NCI-H1105 (cell line): ENCODE measurements at regions not wholly inside any gene's neighbourhood (a gene's known extent, or its start where the extent isn't known, plus 50 kb on each side); places are given as distances from the start of the nearest gene placed in this dataset.

ENCODE experiments used
- DNase-seq: peaks from one replicate; lab custom pipeline; 2025; lab: John Stamatoyannopoulos, UW

DNA sequence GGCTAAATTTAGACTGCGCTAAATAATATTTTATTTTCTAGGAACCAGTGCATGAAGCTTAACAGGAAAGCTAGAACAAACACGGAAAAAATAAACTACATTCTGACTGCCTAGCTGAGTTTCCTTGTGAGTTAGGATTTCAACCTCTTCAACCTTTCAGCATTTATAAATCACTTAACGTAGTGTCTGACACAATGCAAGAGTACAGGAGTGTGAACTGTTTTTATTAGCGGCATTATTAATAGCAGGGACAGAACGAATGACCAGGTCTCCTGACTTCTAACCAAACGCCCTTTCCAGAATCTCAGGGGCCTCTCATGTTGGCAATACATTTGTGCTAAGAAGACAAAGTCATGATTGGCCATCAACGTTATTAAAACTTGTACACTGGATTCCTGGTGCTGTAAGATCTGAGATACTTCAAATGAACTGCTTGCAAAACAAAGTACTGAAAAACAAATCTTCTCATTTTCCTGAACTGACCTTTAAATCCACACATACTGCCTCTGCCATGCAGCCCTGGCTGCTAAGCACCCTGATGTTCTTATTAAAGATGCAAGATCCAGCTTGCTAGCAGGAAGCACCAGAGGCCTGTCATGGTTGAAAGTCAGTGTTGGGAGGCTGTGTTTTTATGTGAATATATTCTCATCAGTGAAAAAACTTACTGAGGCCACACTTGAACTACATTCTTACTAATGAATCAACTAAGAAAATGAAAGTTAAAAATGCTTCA is 380.4 kb upstream of the CPEB2 start:
- no peak for DNase-seq

DNA sequence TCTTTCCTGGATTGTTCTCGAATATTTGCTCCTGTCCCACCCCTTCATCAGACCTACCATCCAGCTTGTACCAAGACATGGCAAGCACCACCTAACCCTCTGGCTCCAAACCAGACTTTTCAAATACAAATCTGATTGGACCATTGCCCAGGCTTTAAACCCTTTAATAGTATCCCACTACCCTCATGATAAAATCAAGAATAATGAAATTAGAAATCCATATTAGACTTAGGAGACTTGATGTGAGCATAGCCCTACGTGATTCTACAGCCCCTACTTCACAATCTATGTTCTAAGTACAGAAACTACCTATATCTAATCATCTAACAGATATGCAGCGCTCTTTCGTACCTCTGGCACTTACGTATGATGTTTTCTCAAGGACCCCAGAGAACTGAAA is 375.2 kb upstream of the CPEB2 start:
- no peak for DNase-seq

DNA sequence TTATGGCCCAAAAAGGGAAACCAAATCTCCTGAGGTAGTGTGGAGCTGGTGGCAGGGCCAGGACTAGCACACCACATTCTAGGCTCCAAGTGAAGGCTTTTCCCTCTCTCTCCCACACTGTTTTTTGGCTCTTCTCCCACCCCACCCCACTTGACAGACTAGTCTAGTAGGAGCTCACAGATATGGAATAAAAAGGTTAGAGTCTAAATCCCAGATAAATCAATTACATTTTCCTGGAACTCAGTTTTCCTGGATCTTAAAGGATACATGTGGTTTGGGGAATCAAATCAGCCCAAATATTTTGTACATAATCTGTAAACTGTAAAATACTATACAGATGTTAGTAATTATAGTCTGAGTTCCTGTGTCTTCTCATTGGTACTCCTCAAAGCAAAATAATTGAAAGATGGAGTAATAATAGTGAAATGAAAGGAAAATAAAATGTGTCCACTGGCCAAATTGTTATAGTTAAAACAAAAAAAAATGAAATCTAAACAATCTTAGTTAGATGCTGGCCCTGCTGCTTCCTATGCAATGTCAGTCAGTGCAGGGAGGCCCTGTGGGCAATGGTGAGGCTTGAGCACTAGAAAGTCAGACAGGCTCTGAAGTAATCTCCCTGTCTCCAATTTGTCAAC is 370.4 kb upstream of the CPEB2 start:
- no peak for DNase-seq

DNA sequence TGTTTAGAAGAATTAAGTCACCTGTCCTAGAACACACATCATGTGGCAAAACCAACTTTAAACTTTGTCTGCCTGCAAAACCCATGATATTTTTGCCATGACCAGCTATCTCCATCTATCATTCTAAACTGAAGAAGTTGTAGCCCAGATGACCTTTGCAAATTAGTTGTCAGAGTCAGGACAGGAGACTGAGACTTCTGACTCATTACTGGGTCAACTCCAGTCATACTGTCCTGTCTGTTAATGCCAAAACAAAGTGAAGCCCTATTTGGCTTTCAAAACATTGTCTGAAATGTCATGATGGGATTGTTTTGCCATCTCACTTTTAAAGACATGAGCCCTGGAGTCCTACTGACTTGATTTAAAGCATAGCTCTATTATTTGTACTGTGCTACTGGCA is 365.7 kb upstream of the CPEB2 start:
- no peak for DNase-seq

DNA sequence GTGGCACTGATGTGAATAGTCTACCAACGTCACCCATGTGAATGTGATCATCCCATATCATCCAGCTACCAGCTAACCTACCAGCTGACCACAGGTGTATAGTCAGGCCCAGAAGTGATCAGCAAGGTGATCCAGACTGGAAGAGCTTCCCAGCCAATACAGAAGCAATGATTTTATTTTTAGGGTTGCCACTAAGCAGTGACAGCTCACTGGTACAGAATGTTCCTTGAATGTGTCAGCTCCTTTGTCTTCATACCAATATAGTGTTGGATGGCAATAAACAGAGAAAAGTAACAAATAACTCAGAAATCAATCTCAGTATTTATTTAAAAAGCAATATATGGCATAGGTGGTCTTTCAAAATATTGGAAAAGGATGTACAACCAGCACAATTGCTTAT is 361.8 kb upstream of the CPEB2 start:
- DNase-seq = no peak

DNA sequence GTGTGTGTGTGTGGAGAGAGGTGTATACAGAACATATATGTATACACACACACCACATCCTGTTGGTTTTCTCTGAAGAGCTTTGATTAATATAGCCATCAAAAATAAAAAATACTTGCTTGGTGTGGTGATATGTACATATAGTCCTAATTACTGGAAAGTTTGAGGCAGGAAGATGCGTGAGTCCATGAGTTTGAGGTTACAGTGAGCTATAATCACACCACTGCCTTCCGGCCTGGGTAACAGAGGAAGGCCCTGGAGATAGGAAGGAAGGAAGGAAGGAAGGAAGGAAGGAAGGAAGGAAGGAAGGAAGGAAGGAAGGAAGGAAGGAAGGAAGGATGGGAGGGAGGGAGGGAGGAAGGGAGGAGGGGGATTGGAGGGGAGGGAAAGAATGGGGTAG is 360.4 kb upstream of the CPEB2 start:
- no peak for DNase-seq

DNA sequence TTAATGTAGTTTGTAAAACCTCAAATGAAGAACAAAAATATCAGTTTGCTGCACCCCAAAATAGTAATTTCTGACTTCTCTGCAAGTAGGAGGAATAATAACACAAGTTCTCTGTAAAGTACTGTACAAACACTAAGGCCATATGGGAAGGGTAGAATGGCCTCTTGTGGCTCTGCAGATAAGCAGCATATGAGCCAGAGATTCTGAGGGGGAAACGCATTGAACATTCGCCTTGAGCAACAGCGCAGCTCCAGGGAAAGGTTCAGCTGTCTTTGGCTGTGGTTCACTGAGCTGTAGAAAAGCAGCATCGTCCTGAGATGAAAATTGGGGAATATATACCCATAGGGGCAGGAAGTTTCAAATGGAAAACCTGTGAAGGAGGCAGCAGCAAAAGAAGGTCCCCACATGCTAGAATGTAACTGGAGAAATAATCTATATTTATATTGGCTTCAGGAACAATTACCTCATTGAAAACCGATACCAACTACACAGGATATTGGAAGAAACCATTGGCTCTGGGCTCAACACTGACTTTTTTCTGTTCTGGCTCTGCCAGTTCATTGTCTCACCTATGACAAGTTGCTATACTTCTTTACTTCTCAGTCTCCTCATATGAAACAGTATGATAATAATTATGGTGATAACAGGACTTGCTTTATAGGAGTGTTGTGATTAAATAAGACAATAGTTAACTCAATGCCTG is 357.6 kb upstream of the CPEB2 start:
- DNase-seq = no peak

DNA sequence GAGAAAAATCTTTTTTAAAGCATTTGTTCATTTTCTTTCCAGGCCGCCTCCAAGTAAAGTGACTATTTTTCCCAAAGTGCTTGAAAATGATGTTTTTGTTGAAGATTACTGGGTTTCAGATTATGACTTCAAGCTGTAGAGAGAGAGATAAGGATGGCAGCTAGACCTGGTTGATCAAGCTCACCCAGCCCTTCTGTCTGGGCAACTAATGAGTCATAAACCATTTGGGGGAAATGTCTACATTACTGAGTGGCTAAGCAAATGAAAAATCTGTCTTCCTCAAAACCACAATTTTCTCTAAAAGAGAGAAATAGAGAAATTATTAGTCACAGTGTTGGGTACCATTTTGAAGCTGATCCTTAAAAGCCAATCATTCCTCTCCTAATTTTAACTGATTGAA is 355.4 kb upstream of the CPEB2 start:
- no peak for DNase-seq

DNA sequence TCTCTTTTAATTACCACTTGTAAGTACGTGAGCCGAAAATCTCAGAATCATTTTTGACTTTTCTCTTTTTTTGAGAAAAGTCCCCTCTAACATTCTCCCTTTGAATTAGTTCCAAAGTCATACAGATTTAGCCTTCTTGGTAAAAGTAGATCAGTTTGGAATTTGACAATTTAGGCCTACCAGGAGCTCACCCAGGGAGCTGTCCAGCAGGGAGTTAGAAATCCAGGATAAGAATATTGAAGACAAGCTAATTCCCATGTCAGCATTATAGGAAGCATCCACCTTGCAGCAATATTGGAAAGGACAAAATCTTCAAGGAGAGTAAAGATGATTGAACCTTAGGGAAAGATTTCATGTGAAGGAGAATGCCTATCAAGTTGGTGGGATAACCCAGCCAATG is 352.2 kb upstream of the CPEB2 start:
- DNase-seq = no peak

DNA sequence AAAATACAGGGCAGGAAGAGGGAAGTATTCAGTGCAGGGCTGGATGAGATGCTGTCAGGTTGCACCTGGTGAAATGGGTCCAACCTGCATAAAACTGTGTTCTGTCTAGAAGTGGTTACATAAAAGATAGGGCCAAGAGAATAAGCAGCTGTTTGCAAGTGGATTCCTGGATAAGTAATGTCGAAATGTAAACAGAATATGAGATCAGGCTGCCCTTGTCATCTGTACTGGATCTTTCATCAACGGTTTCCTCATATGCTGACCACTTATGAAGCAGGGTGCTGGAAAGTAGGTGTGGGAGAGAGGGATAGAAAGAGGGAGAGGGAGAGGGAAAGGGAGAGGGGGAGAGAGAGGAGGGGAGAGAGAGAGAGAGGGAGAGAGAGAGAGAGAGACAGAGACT is 349.8 kb upstream of the CPEB2 start:
- DNase-seq = no peak

DNA sequence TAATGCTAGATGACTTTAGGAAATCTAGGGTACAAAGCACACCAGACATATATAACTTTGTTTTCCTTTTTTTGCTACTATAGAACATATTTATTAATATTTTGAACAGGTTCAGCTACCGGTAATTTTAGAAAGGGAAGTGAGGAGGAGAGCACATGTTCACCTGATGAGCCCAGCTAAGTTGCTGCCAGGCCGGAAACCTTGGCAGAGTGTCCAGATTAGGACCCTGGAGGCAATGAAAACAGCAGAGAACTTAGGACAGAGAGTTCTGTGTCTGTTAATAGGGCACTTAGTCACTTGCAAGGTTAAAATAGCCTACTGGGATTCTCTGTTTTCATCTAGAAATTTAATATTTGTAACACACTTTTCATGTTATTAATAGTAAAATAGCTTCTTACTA is 348.9 kb upstream of the CPEB2 start:
- DNase-seq = no peak

DNA sequence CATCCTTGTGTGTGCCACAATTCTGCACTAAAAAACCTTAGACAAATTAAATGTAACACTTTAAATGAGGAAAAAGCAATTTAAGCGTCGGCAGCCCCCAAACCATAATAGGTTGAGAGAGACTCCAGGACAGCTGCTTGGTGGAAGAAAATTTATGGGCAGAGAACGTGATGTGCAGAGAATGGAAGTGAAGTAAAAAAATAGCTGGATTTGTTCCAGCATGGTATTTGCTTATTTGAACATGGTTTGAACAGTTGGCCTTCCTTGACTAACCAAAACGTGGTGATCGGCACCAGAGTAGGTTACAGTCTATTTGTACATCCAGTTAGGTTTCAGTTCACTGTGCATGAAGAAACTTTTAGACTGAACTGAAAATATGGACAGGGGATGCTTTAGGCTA is 343.0 kb upstream of the CPEB2 start:
- no peak for DNase-seq

DNA sequence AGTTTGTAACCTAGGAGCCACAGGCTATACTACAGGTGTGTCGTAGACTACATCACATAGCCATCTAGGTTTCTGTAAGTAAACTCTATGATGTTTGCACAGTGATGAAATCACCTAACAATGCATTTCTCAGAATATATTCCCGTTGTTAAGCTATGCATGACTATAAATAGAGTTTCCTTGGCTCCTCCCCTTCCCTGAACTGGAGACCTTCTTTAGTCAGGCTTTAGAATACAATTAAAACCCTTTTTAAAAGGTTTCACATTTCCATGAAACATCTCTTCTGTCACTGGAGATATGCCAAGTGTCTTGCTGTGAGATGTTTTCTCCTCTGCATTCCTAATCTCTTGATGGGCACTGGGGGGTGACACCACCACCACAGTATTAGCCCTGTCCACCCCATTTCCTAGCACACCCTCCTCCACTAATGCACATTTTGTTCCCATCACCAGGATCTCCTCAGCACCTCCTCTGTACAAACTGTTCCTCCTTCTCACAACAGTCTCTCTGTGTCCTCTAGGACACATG is 334.6 kb upstream of the CPEB2 start:
- DNase-seq = no peak

DNA sequence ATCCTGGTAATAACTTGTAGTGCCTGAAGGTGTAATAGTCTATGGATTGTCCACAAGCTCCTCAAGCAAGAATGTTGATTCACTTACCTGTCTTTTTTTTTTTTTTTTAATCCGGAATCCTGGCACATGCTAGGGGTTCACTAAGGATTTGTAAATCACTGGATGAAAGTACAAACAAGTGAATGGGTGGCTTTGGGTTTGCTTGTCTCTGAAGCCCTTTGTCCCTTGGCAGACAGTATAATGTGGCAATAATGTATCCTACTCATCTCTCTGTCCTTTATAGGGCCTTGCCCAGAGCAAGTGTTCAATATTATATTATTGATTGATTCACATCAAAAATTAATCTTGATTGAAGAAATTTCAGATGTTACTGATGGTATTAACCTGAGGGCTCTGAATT is 334.0 kb upstream of the CPEB2 start:
- DNase-seq = no peak

DNA sequence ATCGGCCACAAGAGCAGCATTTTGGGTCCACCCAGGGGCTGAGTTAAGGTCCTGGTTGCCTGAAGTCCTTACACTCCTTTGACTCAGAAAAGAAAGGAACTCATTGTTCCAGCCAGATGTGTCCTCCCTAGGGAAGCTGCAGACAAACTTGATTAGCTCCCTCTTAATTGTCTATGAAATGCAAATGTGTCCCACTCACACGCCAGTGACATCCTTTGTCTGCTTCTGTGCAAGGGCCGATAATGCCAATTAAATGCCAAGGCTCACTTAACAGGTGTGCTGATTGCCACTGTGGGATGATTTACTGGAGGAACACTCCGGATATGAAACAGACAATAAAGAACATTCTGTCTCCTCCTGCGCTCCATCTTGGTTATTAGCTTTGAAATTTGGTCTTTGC is 332.9 kb upstream of the CPEB2 start:
- DNase-seq = no peak

DNA sequence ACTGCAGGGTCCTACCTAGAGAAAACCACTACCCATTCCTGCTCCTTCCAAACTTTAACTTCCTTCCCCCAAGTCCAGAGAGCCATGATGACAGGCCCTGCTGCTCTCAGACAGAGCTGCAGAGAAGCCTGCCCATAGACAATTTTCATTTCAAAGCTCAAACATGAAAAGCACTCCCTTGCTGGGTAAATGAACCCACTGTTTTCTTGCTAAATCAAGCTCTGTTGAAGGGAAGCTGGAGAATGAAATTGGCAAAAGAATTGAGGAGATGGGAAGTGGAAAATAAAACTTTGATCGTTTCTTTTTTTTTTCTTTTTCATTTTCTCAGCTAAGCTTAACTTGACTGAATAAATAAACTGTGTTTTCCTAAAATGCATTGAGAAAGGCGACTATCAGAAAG is 331.1 kb upstream of the CPEB2 start:
- no peak for DNase-seq

DNA sequence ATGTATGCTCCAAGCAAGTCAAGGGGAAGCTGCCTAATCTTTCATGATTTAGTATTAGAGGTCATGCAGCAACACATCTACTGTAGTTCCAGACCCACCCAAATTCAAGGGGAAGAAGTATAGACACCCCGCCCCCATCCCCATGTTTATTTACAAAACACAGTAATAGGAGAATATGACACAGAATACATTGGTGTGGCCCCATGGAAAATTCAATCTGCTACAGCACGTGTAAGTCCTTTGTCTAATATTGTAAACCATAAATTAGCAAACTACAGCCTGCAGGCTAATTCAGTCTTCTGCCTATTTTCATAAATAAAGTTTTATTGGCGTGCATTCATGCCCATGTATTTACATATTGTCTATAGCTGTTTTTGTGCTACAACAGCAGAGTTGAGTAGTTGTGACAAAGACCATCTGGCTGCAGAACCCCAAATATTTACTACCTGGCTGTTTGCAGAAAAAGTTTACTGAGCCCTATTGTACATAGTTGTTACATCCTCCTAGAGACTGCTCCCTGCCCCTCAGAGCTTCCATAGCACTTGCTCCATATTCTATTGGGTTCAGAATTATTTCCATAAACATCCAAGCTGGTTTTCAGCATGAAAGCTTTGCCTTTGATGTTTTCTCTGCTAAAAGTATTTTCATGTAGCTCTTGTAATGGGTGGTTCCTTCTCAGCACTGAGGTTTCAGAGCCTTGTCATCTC is 326.8 kb upstream of the CPEB2 start:
- no peak for DNase-seq

DNA sequence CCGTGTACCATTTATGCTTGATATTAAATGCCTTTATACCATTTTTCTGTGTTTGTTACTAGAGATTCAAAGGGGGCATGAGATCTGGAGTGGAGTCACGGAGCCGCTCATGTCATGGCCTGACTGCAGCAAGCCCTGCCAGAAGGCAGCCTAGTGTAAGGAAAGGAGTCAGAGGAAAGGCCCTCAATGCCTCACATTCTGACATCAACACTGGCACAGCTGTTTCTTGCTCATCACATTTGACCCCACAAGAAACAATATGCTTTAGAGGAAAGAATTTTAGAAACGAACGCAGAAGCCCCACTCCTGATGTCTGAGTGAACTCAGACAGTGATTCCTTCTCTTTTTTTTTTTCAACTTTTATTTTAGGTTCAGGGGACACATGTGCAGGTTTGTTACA is 322.4 kb upstream of the CPEB2 start:
- no peak for DNase-seq

DNA sequence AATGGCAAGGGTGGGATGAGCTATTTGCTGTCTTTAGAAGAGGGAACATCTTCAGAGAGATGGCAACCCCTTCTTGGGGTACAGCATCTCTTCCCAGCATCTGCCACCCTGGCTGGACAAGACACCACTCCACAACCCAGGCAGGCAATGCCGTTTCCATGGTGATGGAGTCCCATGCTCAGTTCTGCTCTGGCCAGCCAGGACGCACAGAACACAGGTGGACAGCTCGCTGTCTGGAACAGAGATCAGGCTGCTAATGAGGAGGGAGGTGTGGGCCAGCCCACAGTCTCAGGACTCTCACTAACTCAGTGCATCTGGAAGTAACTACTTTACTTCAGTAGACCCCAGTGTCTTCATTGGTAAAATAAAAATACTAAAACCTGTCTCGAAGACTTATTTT is 321.0 kb upstream of the CPEB2 start:
- no peak for DNase-seq

DNA sequence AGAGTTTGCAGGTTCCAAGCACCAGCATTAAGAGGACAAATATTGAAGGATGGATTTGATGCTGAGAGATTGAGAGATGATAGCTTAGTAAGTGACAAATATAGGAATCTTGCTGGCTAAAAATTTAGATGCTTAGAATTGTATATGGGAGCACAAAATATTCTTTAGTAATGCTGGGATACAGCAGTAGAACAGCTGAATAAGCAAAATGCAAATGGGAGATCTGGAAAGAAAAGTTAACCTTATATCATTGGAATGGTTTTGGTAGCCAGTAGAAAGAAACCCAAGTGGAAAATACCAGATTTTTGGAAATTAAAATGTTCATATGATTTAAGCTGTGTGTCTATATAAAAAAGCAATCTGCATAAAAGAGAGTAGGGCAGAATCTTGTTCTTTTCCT is 308.6 kb upstream of the CPEB2 start:
- no peak for DNase-seq

DNA sequence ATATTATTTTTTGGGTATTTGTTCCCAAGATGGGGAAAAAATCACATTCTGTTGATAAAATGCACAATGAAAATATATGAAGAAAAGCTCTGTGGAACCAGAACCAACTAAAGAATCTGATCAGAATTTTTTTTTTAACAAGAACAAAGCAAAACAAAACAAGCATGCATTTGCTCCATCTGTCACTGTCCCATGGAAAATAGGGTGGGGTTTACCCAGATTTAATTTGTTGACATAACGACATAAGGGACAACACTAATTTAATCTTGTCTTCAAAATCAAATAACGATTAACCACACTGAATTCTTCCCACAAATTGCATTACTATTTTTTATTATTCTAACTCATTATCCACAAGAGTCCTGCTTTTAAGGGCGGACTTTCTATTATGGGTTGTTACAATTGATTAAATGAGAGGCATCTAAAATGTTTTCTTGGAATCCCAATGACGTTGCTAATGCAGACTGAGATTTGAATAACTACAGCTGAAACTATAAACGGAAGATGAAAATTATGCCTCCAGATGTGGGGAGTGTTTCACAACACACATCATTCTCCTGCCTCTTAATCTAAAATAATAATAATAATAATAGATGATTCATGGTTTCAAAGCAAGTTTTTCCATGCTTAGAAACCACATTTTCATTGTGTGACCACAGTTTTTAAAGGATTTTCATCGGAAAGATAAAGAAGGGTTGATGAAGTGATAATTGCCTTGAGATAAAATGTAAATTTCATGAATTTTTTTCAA is 307.0 kb upstream of the CPEB2 start:
- no peak for DNase-seq

DNA sequence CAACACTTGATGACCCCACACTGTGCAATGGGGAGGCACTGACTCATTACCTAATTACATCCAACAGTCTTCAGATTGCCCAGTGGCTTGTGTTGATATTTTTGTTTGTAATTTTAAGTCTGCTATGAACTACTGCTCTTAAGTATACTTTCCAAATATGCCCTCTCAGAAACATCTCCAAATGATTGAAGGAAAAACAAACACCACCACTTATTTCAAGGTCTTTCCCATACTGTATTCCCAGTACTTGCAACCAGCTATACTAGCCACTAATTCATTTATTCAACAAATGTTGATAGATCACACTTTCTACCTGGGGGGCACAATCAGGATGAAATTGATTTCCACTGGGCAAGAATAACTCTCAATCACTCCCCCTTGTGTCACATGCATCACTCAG is 302.2 kb upstream of the CPEB2 start:
- no peak for DNase-seq
